ENCODE measurements at regions not wholly inside any gene's neighbourhood (a gene's known extent, or its start where the extent isn't known, plus 50 kb on each side); places are given as distances from the start of the nearest gene placed in this dataset.

DNA sequence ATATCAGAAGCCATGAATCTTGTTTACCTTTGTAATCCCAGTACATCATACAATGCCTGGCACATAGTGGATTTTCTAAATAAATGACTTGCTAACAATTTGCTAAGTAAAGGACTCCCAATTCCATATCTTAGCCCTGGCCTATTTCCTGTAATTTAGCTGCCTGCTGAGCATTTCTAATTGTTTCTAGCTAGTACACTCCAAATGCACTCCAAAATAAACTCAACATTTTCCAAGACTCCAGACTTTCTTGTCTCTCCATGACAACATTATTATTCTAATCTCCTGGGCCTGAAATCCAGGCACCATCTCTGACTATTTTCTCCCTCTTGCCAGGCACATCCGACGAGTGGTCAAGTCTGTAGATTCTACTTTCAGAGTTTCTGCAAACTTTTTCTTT lies 773.5 kb downstream of the SQOR start:
- TF ChIP-seq, protein P1, sequence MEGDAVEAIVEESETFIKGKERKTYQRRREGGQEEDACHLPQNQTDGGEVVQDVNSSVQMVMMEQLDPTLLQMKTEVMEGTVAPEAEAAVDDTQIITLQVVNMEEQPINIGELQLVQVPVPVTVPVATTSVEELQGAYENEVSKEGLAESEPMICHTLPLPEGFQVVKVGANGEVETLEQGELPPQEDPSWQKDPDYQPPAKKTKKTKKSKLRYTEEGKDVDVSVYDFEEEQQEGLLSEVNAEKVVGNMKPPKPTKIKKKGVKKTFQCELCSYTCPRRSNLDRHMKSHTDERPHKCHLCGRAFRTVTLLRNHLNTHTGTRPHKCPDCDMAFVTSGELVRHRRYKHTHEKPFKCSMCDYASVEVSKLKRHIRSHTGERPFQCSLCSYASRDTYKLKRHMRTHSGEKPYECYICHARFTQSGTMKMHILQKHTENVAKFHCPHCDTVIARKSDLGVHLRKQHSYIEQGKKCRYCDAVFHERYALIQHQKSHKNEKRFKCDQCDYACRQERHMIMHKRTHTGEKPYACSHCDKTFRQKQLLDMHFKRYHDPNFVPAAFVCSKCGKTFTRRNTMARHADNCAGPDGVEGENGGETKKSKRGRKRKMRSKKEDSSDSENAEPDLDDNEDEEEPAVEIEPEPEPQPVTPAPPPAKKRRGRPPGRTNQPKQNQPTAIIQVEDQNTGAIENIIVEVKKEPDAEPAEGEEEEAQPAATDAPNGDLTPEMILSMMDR (IDR thresholded peaks at IDR 0.05): no peak
- TF ChIP-seq CBX2 (IDR thresholded peaks at IDR 0.05; ENCODE audit: borderline replicate concordance, low read depth) (no peak), MAZ (IDR thresholded peaks at IDR 0.05; ENCODE audit: borderline replicate concordance, low read depth, low read length) (no peak), SREBF2 (IDR thresholded peaks at IDR 0.05) (no peak), POLR2A (IDR thresholded peaks at IDR 0.05; ENCODE audit: low read length) (no peak), RNF2 (IDR thresholded peaks at IDR 0.05; ENCODE audit: borderline replicate concordance, low read depth) (no peak)
- TF ChIP-seq, protein P2, sequence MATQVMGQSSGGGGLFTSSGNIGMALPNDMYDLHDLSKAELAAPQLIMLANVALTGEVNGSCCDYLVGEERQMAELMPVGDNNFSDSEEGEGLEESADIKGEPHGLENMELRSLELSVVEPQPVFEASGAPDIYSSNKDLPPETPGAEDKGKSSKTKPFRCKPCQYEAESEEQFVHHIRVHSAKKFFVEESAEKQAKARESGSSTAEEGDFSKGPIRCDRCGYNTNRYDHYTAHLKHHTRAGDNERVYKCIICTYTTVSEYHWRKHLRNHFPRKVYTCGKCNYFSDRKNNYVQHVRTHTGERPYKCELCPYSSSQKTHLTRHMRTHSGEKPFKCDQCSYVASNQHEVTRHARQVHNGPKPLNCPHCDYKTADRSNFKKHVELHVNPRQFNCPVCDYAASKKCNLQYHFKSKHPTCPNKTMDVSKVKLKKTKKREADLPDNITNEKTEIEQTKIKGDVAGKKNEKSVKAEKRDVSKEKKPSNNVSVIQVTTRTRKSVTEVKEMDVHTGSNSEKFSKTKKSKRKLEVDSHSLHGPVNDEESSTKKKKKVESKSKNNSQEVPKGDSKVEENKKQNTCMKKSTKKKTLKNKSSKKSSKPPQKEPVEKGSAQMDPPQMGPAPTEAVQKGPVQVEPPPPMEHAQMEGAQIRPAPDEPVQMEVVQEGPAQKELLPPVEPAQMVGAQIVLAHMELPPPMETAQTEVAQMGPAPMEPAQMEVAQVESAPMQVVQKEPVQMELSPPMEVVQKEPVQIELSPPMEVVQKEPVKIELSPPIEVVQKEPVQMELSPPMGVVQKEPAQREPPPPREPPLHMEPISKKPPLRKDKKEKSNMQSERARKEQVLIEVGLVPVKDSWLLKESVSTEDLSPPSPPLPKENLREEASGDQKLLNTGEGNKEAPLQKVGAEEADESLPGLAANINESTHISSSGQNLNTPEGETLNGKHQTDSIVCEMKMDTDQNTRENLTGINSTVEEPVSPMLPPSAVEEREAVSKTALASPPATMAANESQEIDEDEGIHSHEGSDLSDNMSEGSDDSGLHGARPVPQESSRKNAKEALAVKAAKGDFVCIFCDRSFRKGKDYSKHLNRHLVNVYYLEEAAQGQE (IDR thresholded peaks at IDR 0.05): no peak

Data from A549 (cell line).